Dendritic cell treated with granulocyte-macrophage colony-stimulating factor and Interleukin-4, amounts not matched to agents 40 ng/mL and 50 ng/mL, for 4 days (primary cell): ENCODE measurements at regions not wholly inside any gene's neighbourhood (a gene's known extent, or its start where the extent isn't known, plus 50 kb on each side); places are given as distances from the start of the nearest gene placed in this dataset.

ENCODE experiments used
- H3K27ac Mint-ChIP-seq: one replicate; pipeline ENCODE4 v1.8.0; 2022; ENCODE audit warnings: mild to moderate bottlenecking, mixed read lengths
- H3K27me3 Mint-ChIP-seq: one replicate; pipeline ENCODE4 v1.8.0; 2022; ENCODE audit warnings: mild to moderate bottlenecking, mixed read lengths
- H3K36me3 Mint-ChIP-seq: one replicate; pipeline ENCODE4 v1.8.0; 2022; ENCODE audit warnings: low read depth, mixed read lengths
- H3K4me1 Mint-ChIP-seq: one replicate; pipeline ENCODE4 v1.8.0; 2022; ENCODE audit warnings: low read depth, mixed read lengths
- H3K4me3 Mint-ChIP-seq: one replicate; pipeline ENCODE4 v1.8.0; 2022; ENCODE audit warnings: mild to moderate bottlenecking, moderate library complexity, mixed read lengths
- H3K9me3 Mint-ChIP-seq: one replicate; pipeline ENCODE4 v1.8.0; 2022; ENCODE audit warnings: mixed read lengths
- intact Hi-C: fragments of 100-400 bp; cut with micrococcal nuclease; formaldehyde crosslinking; loops from one replicate; pipeline ENCODE4 v1.15.0; 2022

DNA sequence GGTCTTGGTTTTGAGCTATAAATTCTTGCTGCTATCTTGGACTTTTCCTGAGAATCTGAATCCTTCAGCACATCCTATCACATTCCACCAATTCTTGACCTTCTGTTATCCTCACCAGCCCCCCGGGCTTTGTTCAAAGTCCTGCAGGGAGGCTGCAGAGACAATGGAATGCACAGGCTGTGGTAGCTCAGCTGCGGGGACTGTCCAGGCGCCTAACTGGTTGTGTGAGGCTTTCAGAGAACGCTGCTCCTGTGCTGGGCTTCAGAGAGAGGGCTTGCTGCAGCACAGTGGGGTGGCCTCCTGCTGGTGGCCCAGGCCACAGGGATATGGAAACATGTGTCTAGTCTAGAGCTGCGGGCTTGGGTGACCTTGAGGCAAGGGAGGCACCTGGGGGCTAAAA is 196.3 kb upstream of the GATB start:
- peaks cover 9% of the 10 kb centered on the region for H3K27me3 Mint-ChIP-seq
- intact Hi-C loops: no loop called here
- no peak overlapping the region for H3K4me3 Mint-ChIP-seq
- H3K9me3 Mint-ChIP-seq: no peaks in the 10 kb centered on the region
- no peaks in the 10 kb centered on the region for H3K36me3 Mint-ChIP-seq
- H3K4me1 Mint-ChIP-seq: peaks cover 6% of the 10 kb centered on the region
- H3K27ac Mint-ChIP-seq: no peak overlapping the region

DNA sequence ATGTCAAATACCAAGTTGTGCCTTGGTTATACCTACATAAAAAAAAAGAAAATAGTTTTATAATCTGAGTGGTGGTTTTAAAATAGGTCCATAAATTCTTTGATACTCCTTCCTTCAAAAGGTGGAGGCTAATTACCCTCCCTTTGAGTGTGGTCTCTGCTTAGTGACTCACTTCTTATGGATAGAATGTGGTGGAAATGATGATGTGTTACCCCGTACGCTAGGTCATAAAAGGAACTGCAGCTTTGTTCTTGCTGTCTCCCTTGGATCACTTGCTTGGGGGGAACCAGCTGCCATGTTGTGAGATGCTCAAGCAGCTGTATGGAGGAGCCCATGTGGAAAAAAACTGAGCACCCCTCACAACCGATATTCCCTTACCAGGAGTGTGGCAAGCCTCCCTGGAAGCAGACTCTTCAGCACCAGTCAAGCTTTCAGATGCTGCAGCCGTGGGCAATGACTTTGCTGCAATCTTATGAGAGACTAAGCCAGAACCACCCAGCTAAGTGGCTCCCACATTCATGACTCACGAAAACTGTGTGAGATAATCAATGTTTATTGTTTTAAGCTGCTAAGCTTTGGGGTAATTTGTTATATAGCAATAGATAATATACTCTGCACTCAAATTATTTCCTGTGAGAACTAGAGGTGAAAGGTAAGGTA is 195.0 kb upstream of the GATB start:
- no peak overlapping the region for H3K4me3 Mint-ChIP-seq
- H3K36me3 Mint-ChIP-seq: no peaks in the 10 kb centered on the region
- no peak overlapping the region for H3K27ac Mint-ChIP-seq
- peaks cover 9% of the 10 kb centered on the region for H3K27me3 Mint-ChIP-seq
- H3K4me1 Mint-ChIP-seq: no peaks in the 10 kb centered on the region
- no peaks in the 10 kb centered on the region for H3K9me3 Mint-ChIP-seq
- intact Hi-C loops: no loop called here

DNA sequence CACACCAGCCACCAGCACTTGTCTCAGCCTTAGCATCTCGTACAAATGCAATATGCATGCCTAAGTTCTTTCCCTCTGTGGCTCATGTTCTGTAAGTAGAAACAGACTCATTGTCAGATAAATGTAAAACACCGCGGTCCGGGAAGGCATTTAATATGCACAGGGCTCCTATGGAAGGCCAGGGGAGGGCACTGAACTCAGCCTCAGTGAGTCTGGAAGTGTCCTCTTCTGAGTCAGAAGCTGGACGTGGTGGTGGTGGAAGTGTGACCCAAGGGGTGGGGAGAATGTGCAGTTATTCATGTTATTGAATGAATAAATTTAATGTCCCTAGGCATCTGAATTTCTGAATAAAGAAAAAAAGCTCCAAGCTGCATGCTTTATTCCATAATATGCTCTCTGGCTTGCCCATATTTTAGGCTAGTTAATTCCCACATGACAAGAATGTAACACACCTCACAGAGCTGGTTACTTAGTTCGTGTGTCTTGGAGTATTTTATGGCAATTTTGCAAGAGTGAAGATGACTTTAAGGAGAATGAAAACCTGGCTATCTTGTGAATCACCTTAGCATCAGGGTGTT is 193.1 kb upstream of the GATB start:
- Mint-ChIP-seq H3K27ac (no peak overlapping the region), H3K9me3 (no peaks in the 10 kb centered on the region), H3K4me3 (no peak overlapping the region), H3K4me1 (no peaks in the 10 kb centered on the region), H3K36me3 (no peaks in the 10 kb centered on the region), H3K27me3 (peaks cover 9% of the 10 kb centered on the region)
- intact Hi-C loops: no loop called here

DNA sequence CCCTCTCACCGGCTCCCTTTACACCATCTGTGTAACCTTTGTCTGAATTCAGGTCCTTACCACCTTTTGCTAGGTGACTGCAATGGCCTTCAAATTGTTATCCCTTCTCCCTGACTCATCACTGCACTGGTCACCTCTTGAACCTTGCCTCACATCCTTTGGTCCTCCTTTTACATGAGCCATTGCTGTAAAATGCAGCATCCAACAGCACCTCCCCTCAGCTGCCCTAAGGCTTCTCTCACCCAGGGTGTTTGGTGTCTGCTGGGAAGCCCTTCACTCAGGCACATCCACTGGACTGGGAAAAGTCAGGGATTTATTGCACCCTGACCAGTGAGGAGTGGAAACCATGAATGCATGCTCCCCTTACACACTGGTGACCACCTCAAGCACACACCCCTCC is 192.5 kb upstream of the GATB start:
- H3K27ac Mint-ChIP-seq: no peak overlapping the region
- intact Hi-C loops: no loop called here
- no peaks in the 10 kb centered on the region for H3K36me3 Mint-ChIP-seq
- H3K27me3 Mint-ChIP-seq: peaks cover 9% of the 10 kb centered on the region
- H3K4me3 Mint-ChIP-seq: no peak overlapping the region
- H3K9me3 Mint-ChIP-seq: no peaks in the 10 kb centered on the region
- no peaks in the 10 kb centered on the region for H3K4me1 Mint-ChIP-seq

DNA sequence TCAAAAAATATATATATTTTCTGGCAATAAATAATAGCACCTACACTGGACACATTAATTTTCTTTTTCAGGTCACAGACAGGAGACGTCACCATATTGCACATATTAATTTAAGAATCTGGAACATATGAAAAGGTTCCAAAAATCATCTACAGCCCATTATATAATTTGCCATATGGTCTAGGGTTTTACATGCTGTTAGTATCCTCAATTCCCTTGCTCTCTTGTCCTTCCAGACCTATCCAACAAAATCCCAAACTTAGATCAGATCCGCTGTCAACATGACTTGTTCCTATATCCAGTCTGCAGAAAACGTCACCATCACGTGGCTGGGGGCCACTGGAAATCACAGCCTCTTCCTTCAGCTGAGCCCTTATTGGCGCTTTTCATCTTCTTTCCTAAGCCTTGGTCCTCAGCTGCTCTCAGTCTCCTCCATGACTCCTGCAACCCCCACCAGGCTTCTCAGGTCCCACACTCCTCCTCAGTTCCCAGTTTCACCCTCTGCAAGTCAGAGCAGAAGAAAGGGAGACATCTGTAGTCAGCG is 192.0 kb upstream of the GATB start:
- peaks cover 9% of the 10 kb centered on the region for H3K27me3 Mint-ChIP-seq
- no peaks in the 10 kb centered on the region for H3K36me3 Mint-ChIP-seq
- no peak overlapping the region for H3K4me3 Mint-ChIP-seq
- peaks cover 3% of the 10 kb centered on the region for H3K9me3 Mint-ChIP-seq
- no peaks in the 10 kb centered on the region for H3K4me1 Mint-ChIP-seq
- intact Hi-C loops: no loop called here
- no peak overlapping the region for H3K27ac Mint-ChIP-seq

GRCh38 chr4:151952137-151952536 is 191.3 kb upstream of the GATB start:
- Mint-ChIP-seq H3K4me1 (no peaks in the 10 kb centered on the region), H3K4me3 (no peak overlapping the region), H3K36me3 (no peaks in the 10 kb centered on the region), H3K9me3 (peaks cover 10% of the 10 kb centered on the region), H3K27me3 (peaks cover 8% of the 10 kb centered on the region), H3K27ac (no peak overlapping the region)
- intact Hi-C loops: no loop called here

DNA sequence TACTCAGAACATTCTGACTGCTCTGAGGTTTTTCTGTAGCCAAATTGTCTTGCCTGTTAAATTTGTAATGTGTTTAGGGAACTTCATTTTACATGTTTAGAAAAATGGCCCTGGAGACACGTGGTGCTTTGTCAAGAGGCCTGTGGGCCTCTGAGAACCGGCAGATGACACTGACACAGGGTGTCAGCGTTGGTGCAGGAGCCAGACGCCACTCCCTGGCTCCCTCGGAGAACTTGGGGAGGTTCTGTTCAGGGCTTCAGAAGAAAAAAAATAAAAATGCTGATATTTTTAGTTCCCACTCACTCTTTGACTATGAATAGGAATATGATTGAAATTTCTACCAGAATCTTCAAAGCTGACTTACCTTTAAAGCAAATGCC is 190.9 kb upstream of the GATB start:
- peaks cover 7% of the 10 kb centered on the region for H3K27me3 Mint-ChIP-seq
- H3K27ac Mint-ChIP-seq: no peak overlapping the region
- H3K4me1 Mint-ChIP-seq: no peaks in the 10 kb centered on the region
- intact Hi-C loops: no loop called here
- no peak overlapping the region for H3K4me3 Mint-ChIP-seq
- no peaks in the 10 kb centered on the region for H3K36me3 Mint-ChIP-seq
- peaks cover 14% of the 10 kb centered on the region for H3K9me3 Mint-ChIP-seq

GRCh38 chr4:151950993-151951670 is 190.3 kb upstream of the GATB start:
- Mint-ChIP-seq H3K4me1 (no peaks in the 10 kb centered on the region), H3K4me3 (no peak overlapping the region), H3K27me3 (peaks cover 7% of the 10 kb centered on the region), H3K9me3 (peaks cover 20% of the 10 kb centered on the region), H3K27ac (no peak overlapping the region), H3K36me3 (no peaks in the 10 kb centered on the region)
- intact Hi-C loops: no loop called here

DNA sequence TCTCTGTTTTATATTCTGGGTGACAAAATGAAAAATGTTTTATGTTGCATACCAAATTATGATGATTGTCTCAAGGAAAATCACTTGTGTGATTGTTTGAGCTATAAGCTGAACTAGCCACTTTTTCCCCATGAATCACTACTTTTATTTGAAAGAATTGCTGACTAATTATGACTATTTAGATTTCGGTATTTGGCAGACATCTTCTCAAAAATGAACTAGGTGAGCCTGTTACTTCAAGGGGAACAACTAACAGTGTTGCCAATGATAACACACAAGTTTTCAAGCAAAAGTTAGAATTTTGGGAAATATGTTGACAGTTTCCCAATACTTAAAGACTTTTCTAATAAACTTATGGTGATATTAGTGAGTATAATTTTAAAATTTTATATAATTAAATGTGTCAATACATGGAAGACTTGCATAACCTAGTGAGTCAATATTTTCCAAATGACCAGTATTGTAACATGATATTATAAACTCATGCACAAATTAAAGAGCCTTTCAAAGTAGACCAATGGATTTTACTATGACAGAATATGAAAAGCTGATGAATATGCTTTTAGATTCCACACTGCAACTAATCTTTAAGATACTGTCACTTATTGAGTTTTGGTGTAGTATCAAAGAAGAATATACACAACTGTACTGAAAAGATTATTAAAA is 187.7 kb upstream of the GATB start:
- Mint-ChIP-seq H3K36me3 (no peaks in the 10 kb centered on the region), H3K9me3 (peaks cover 25% of the 10 kb centered on the region), H3K4me3 (no peak overlapping the region), H3K4me1 (no peaks in the 10 kb centered on the region), H3K27ac (no peak overlapping the region), H3K27me3 (peaks cover 3% of the 10 kb centered on the region)
- intact Hi-C loops: no loop called here

GRCh38 chr4:151946718-151947117 is 185.9 kb upstream of the GATB start:
- Mint-ChIP-seq H3K36me3 (no peaks in the 10 kb centered on the region), H3K4me1 (no peaks in the 10 kb centered on the region), H3K4me3 (no peak overlapping the region), H3K27ac (no peak overlapping the region), H3K9me3 (peaks cover 25% of the 10 kb centered on the region), H3K27me3 (no peaks in the 10 kb centered on the region)
- intact Hi-C loops: no loop called here

DNA sequence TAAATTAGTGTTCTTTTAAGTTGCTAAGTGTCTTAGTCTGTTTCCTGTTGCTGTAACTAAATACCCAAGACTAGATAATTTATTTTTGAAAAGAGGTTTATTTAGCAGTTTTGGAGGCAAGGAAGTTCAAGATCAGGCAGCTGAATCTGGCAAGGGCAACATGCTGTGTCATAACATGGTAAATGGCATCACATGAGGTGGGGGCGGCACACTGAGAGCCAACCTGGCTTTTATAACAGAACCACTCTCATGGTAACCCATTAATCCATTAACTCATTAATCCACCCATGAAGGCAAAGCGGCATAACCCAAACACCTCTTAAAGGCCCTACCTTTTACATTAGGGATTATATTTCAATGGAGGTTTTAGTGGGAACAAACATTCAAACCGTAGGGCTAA is 182.2 kb upstream of the GATB start:
- H3K27ac Mint-ChIP-seq: no peak overlapping the region
- H3K4me3 Mint-ChIP-seq: no peak overlapping the region
- H3K4me1 Mint-ChIP-seq: no peaks in the 10 kb centered on the region
- intact Hi-C loops: no loop called here
- H3K36me3 Mint-ChIP-seq: no peaks in the 10 kb centered on the region
- H3K9me3 Mint-ChIP-seq: peaks cover 23% of the 10 kb centered on the region
- no peaks in the 10 kb centered on the region for H3K27me3 Mint-ChIP-seq

DNA sequence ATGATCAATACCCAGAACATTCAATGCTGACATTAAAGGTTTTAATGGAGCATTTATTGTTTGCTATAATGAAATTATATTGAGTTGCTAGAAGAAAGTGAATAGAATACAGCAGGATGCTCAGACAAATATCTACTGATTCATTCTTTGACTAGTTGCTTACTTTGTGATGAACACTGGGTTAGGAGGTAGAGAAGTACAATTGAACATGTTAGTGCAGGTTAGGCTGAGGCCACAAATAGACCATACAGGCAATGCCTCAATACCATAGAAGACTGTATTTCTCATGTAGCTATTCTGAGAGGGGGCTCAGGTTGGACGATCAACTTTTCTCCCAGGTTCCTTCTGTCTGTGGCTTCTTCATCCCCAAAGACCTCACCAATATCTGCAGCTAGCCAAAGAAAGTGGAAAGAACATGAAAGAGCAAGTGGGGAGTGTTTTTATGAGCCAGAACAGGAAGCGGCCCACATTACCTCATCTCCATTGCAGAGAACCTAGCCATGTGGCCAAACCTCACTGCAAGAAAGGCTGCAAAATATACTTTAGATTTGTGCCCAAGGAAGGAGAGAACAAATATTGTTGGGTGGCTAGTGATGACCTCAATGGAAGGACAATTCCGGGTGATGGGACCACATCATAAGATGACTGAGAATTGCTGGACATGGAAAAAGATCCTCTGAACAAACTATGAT is 180.3 kb upstream of the GATB start:
- peaks cover 4% of the 10 kb centered on the region for H3K9me3 Mint-ChIP-seq
- peaks cover 6% of the 10 kb centered on the region for H3K27me3 Mint-ChIP-seq
- no peaks in the 10 kb centered on the region for H3K4me1 Mint-ChIP-seq
- no peak overlapping the region for H3K4me3 Mint-ChIP-seq
- no peak overlapping the region for H3K27ac Mint-ChIP-seq
- no peaks in the 10 kb centered on the region for H3K36me3 Mint-ChIP-seq
- intact Hi-C loops: no loop called here

DNA sequence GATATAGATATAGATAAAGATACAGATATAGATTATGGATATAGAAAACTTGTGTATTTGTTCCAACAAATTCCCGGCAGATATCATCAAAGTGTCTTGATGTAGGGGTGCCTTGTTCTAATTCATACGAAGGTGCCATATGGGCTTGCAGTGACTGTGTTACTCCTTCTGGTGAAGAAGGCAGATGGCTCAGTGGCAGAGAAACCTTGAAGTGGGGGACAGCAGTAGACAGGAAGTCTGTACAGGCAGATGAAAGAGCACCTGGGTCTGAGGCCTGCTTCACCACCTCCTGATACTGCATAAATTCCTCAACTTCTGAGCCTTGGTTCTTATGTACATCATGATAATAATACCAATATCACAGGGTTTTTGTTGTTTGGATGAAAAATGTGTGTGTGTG is 179.5 kb upstream of the GATB start:
- no peaks in the 10 kb centered on the region for H3K4me1 Mint-ChIP-seq
- intact Hi-C loops: no loop called here
- no peaks in the 10 kb centered on the region for H3K36me3 Mint-ChIP-seq
- no peak overlapping the region for H3K27ac Mint-ChIP-seq
- H3K9me3 Mint-ChIP-seq: no peaks in the 10 kb centered on the region
- H3K27me3 Mint-ChIP-seq: peaks cover 6% of the 10 kb centered on the region
- H3K4me3 Mint-ChIP-seq: no peak overlapping the region

- intact Hi-C loops: no loop called here
- no peaks in the 10 kb centered on the region for H3K9me3 Mint-ChIP-seq
- no peak overlapping the region for H3K27ac Mint-ChIP-seq
Observed at GRCh38 chr4:151939670-151940069, 178.9 kb upstream of the GATB start.

More at GRCh38 chr4:151939670-151940069, 178.9 kb upstream of the GATB start:
- Mint-ChIP-seq H3K4me1 (no peaks in the 10 kb centered on the region), H3K27me3 (peaks cover 6% of the 10 kb centered on the region), H3K4me3 (no peak overlapping the region), H3K36me3 (no peaks in the 10 kb centered on the region)
